ENCODE measurements at regions not wholly inside any gene's neighbourhood (a gene's known extent, or its start where the extent isn't known, plus 50 kb on each side); places are given as distances from the start of the nearest gene placed in this dataset.

GRCh38 chr6:7041511-7042026 lies 66.2 kb upstream of the RREB1 start:
- Histone ChIP-seq H3K79me1 (ENCODE audit: low read length) (peaks cover 6% of the 10 kb centered on the region), H3K27ac (ENCODE audit: low read depth, low read length) (peak overlapping the region; percentile 28), H3K27me3 (ENCODE audit: insufficient read depth, low read length) (no peaks in the 10 kb centered on the region), H3K79me2 (ENCODE audit: control insufficient read depth, insufficient read depth, low read length, poor library complexity) (no peaks in the 10 kb centered on the region), H2AFZ (ENCODE audit: insufficient read depth, low read length, poor library complexity) (peak overlapping the region; percentile 63), H2AK5ac (ENCODE audit: low read length) (no peak overlapping the region), H3K14ac (ENCODE audit: low read length) (no peak overlapping the region), H3K4me1 (ENCODE audit: control insufficient read depth in 1 of 2, insufficient read depth in 2 of 2, low read length in 2 of 2) (peaks cover 4 to 10% of the 10 kb centered on the region in 2 experiments), H4K12ac (ENCODE audit: low read depth, low read length) (no peak overlapping the region), H3K9me3 (ENCODE audit: insufficient read depth, low read depth, low read length) (peaks cover 2% of the 10 kb centered on the region), H4K8ac (ENCODE audit: low read depth, low read length) (peak overlapping the region; percentile 43), H3K23ac (ENCODE audit: low read length) (no peak overlapping the region), H3K4me2 (ENCODE audit: low read length) (no peak overlapping the region), H3K36me3 (ENCODE audit: control insufficient read depth in 1 of 2, insufficient read depth in 2 of 2, low read length in 2 of 2) (no peaks in the 10 kb centered on the region), H2BK5ac (ENCODE audit: low read depth, low read length, poor library complexity) (peak overlapping the region; percentile 60), H3K4me3 (ENCODE audit: low read depth, low read length) (no peak overlapping the region), H2BK12ac (ENCODE audit: low read length) (peak overlapping the region; percentile 45), H3K4ac (ENCODE audit: low read depth, low read length) (peak overlapping the region; percentile 54), H3K18ac (ENCODE audit: low read length) (no peak overlapping the region), H4K91ac (ENCODE audit: low read depth, low read length) (peak overlapping the region; percentile 65), H3K9ac (ENCODE audit: low read length) (no peak overlapping the region), H2BK120ac (ENCODE audit: insufficient read depth, low read length, poor library complexity) (peak overlapping the region; percentile 46)
- no CpG with 5 or more reads among the region's 3 CpGs for WGBS (ENCODE audit: extremely low coverage, insufficient coverage, insufficient read length)
- no peak for DNase-seq

- H3K79me2 ChIP-seq (ENCODE audit: control insufficient read depth, insufficient read depth, low read length, poor library complexity) = no peaks in the 10 kb centered on the region
Measured at GRCh38 chr6:7042056-7042653, 65.6 kb upstream of the RREB1 start.

GRCh38 chr6:7042654-7043545 lies 64.9 kb upstream of the RREB1 start:
- Histone ChIP-seq H3K18ac (ENCODE audit: low read length) (peak overlapping the region; percentile 0), H3K23ac (ENCODE audit: low read length) (no peak overlapping the region), H2BK12ac (ENCODE audit: low read length) (no peak overlapping the region), H3K79me2 (ENCODE audit: control insufficient read depth, insufficient read depth, low read length, poor library complexity) (no peaks in the 10 kb centered on the region), H3K27ac (ENCODE audit: low read depth, low read length) (no peak overlapping the region), H3K4me1 (ENCODE audit: control insufficient read depth in 1 of 2, insufficient read depth in 2 of 2, low read length in 2 of 2) (peaks cover 4 to 10% of the 10 kb centered on the region in 2 experiments), H3K9ac (ENCODE audit: low read length) (no peak overlapping the region), H4K91ac (ENCODE audit: low read depth, low read length) (peak overlapping the region; percentile 54), H3K9me3 (ENCODE audit: insufficient read depth, low read depth, low read length) (no peaks in the 10 kb centered on the region), H3K79me1 (ENCODE audit: low read length) (peaks cover 6% of the 10 kb centered on the region), H2AK5ac (ENCODE audit: low read length) (no peak overlapping the region), H2AFZ (ENCODE audit: insufficient read depth, low read length, poor library complexity) (no peak overlapping the region), H3K4ac (ENCODE audit: low read depth, low read length) (no peak overlapping the region), H2BK120ac (ENCODE audit: insufficient read depth, low read length, poor library complexity) (peak overlapping the region; percentile 16), H4K8ac (ENCODE audit: low read depth, low read length) (peak overlapping the region; percentile 36), H3K27me3 (ENCODE audit: insufficient read depth, low read length) (no peaks in the 10 kb centered on the region), H3K4me3 (ENCODE audit: low read depth, low read length) (no peak overlapping the region), H4K12ac (ENCODE audit: low read depth, low read length) (no peak overlapping the region), H3K36me3 (ENCODE audit: control insufficient read depth in 1 of 2, insufficient read depth in 2 of 2, low read length in 2 of 2) (no peaks in the 10 kb centered on the region), H2BK5ac (ENCODE audit: low read depth, low read length, poor library complexity) (no peak overlapping the region), H3K14ac (ENCODE audit: low read length) (no peak overlapping the region), H3K4me2 (ENCODE audit: low read length) (peak overlapping the region; percentile 4)
- no CpG with 5 or more reads among the region's 11 CpGs for WGBS (ENCODE audit: extremely low coverage, insufficient coverage, insufficient read length)
- no peak for DNase-seq

More at GRCh38 chr6:7042056-7042653, 65.6 kb upstream of the RREB1 start:
- H3K36me3 ChIP-seq (ENCODE audit: control insufficient read depth in 1 of 2, insufficient read depth in 2 of 2, low read length in 2 of 2) = no peaks in the 10 kb centered on the region
- no peak overlapping the region for H2AK5ac ChIP-seq (ENCODE audit: low read length)
- H3K4ac ChIP-seq (ENCODE audit: low read depth, low read length) = peak overlapping the region; percentile 54
- peak overlapping the region; percentile 46 for H2BK120ac ChIP-seq (ENCODE audit: insufficient read depth, low read length, poor library complexity)
- peaks cover 4 to 10% of the 10 kb centered on the region in 2 experiments for H3K4me1 ChIP-seq (ENCODE audit: control insufficient read depth in 1 of 2, insufficient read depth in 2 of 2, low read length in 2 of 2)
- peak overlapping the region; percentile 43 for H4K8ac ChIP-seq (ENCODE audit: low read depth, low read length)
- peak overlapping the region; percentile 45 for H2BK12ac ChIP-seq (ENCODE audit: low read length)
- H2AFZ ChIP-seq (ENCODE audit: insufficient read depth, low read length, poor library complexity) = peak overlapping the region; percentile 63
- peak overlapping the region; percentile 65 for H4K91ac ChIP-seq (ENCODE audit: low read depth, low read length)
- H3K27ac ChIP-seq (ENCODE audit: low read depth, low read length) = peak overlapping the region; percentile 28
- H3K27me3 ChIP-seq (ENCODE audit: insufficient read depth, low read length) = no peaks in the 10 kb centered on the region
- H3K4me3 ChIP-seq (ENCODE audit: low read depth, low read length) = no peak overlapping the region
- DNase-seq = peak in 1 of 2 donors; percentile 26
- H3K23ac ChIP-seq (ENCODE audit: low read length) = no peak overlapping the region
- peak overlapping the region; percentile 60 for H2BK5ac ChIP-seq (ENCODE audit: low read depth, low read length, poor library complexity)
- no CpG with 5 or more reads among the region's 12 CpGs for WGBS (ENCODE audit: extremely low coverage, insufficient coverage, insufficient read length)
- H3K14ac ChIP-seq (ENCODE audit: low read length) = no peak overlapping the region
- H3K9ac ChIP-seq (ENCODE audit: low read length) = no peak overlapping the region
- no peak overlapping the region for H3K4me2 ChIP-seq (ENCODE audit: low read length)
- H3K18ac ChIP-seq (ENCODE audit: low read length) = peak overlapping the region; percentile 0
- peaks cover 6% of the 10 kb centered on the region for H3K79me1 ChIP-seq (ENCODE audit: low read length)
- H3K9me3 ChIP-seq (ENCODE audit: insufficient read depth, low read depth, low read length) = peaks cover 2% of the 10 kb centered on the region
- H4K12ac ChIP-seq (ENCODE audit: low read depth, low read length) = no peak overlapping the region

DNA sequence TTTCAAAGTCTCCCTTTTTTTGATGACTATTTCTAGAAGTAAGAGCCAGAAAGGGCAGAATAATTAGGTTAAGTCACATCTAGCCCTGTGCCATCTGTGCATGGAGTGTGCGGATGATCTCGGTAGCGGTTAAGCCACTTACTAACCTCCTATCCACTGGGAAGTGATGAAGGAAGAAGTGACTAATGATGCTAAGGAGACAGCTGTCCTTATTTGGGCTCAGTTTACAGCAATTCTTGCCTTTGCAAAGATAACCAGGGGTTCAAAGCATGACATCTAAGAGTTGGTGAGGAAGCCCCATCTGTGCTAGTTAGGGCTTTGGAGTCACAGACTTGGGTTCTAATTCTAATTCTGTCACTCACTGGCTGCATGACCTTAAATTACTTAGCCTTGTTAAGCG lies 62.4 kb upstream of the RREB1 start:
- H3K14ac ChIP-seq (ENCODE audit: low read length) = no peak overlapping the region
- H3K9ac ChIP-seq (ENCODE audit: low read length) = no peak overlapping the region
- no peaks in the 10 kb centered on the region for H3K79me2 ChIP-seq (ENCODE audit: control insufficient read depth, insufficient read depth, low read length, poor library complexity)
- no peak overlapping the region for H4K12ac ChIP-seq (ENCODE audit: low read depth, low read length)
- no peak overlapping the region for H2AK5ac ChIP-seq (ENCODE audit: low read length)
- no peak overlapping the region for H2BK12ac ChIP-seq (ENCODE audit: low read length)
- no peaks in the 10 kb centered on the region for H3K36me3 ChIP-seq (ENCODE audit: control insufficient read depth in 1 of 2, insufficient read depth in 2 of 2, low read length in 2 of 2)
- no peak overlapping the region for H3K18ac ChIP-seq (ENCODE audit: low read length)
- no peak overlapping the region for H2AFZ ChIP-seq (ENCODE audit: insufficient read depth, low read length, poor library complexity)
- no peaks in the 10 kb centered on the region for H3K9me3 ChIP-seq (ENCODE audit: insufficient read depth, low read depth, low read length)
- WGBS (ENCODE audit: extremely low coverage, insufficient coverage, insufficient read length) = no CpG with 5 or more reads among the region's 4 CpGs
- no peaks in the 10 kb centered on the region for H3K27me3 ChIP-seq (ENCODE audit: insufficient read depth, low read length)
- peaks cover 4 to 10% of the 10 kb centered on the region in 2 experiments for H3K4me1 ChIP-seq (ENCODE audit: control insufficient read depth in 1 of 2, insufficient read depth in 2 of 2, low read length in 2 of 2)
- H3K23ac ChIP-seq (ENCODE audit: low read length) = no peak overlapping the region
- no peak for DNase-seq
- H3K4me2 ChIP-seq (ENCODE audit: low read length) = no peak overlapping the region
- no peak overlapping the region for H3K4ac ChIP-seq (ENCODE audit: low read depth, low read length)
- H4K8ac ChIP-seq (ENCODE audit: low read depth, low read length) = no peak overlapping the region
- H2BK120ac ChIP-seq (ENCODE audit: insufficient read depth, low read length, poor library complexity) = no peak overlapping the region
- peaks cover 6% of the 10 kb centered on the region for H3K79me1 ChIP-seq (ENCODE audit: low read length)
- H3K4me3 ChIP-seq (ENCODE audit: low read depth, low read length) = no peak overlapping the region
- no peak overlapping the region for H3K27ac ChIP-seq (ENCODE audit: low read depth, low read length)
- no peak overlapping the region for H4K91ac ChIP-seq (ENCODE audit: low read depth, low read length)
- H2BK5ac ChIP-seq (ENCODE audit: low read depth, low read length, poor library complexity) = no peak overlapping the region
